ENCODE measurements at regions not wholly inside any gene's neighbourhood (a gene's known extent, or its start where the extent isn't known, plus 50 kb on each side); places are given as distances from the start of the nearest gene placed in this dataset.
"Not testable (repeated sequence)": the region's sequence is repeated elsewhere in the genome, so short reads cannot be mapped to it uniquely, and the experiment has no call there.

DNA sequence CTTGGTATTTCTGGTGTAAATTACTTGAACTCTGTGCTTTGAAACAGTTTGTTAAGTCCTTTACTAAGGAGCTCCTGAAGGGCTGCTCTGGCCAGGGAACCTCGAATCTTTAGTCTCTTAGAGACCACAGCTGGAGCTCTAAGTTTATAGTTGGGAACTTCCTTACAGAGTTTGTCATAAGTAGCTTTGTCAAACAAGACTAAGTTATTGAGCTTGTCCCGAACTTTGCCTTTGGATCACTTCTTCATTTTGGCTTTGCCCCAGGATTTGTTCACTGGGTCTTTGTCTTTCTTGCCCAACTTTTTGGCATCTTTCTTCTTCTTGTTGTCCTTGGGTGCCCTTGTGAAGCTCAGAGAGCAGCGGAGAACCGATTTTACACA is 64.8 kb downstream of the FAM50B start:
- Histone ChIP-seq H3K9me3 (ENCODE audit: control insufficient read depth, insufficient read depth, low read length) (no peaks in the 10 kb centered on the region), H4K20me1 (ENCODE audit: control insufficient read depth, insufficient read depth, low read depth, low read length) (no peaks in the 10 kb centered on the region), H3K27ac (ENCODE audit: low read depth, low read length) (no peak overlapping the region), H3K4me2 (ENCODE audit: low read length) (no peak overlapping the region), H3K79me2 (ENCODE audit: control insufficient read depth, low read length) (no peaks in the 10 kb centered on the region), H3K4me1 (ENCODE audit: control insufficient read depth, low read length) (no peaks in the 10 kb centered on the region), H3F3A (ENCODE audit: control insufficient read depth, insufficient read depth) (no peaks in the 10 kb centered on the region), H3K4me3 (ENCODE audit: low read length) (no peak overlapping the region), H3K27me3 (ENCODE audit: control insufficient read depth, low read length) (peaks cover 54% of the 10 kb centered on the region), H3K9me2 (replicated peaks; ENCODE audit: control insufficient read depth, low read length) (no peaks in the 10 kb centered on the region), H3K36me3 (ENCODE audit: control insufficient read depth, low read length) (no peaks in the 10 kb centered on the region)
- TF ChIP-seq CTCF (IDR thresholded peaks at IDR 0.05; ENCODE audit: low read depth, low read length, poor library complexity, severe bottlenecking) (no peak), EZH2phosphoT487 (IDR thresholded peaks at IDR 0.05; ENCODE audit: borderline replicate concordance, low read length) (no peak)

DNA sequence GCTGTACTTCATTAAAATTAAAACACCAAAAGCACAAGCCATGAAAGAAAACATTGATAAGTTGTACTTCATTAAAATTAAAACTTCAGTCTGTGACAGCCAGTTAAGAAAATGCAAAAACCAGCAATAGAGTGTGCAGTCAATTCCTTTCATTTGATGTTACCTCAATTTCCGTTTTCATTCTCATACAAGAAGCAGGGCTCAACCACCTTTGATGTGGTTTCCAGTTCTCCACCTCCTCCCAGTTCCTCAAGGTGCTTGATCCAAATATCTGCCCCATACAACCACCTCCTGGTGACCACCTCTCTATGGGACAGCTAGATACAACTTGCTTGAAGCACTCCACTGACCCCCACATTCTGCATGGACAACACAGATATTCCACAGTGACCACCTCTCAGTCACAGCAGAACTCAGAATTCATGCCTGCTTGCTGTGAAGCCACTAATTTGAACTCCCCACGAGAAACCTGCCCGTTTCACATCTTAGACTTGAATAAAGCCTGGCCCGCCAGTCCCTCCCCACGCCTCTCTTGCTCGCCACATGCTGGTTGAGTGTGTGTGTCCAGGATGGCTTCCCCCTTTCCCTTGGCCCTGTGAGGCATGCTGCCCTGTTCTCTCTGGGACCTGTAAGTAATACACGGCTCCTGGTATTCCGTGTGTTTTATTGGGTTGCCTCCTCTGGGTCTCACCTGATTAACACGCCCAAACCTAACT is 66.1 kb downstream of the FAM50B start:
- Histone ChIP-seq H3K4me2 (ENCODE audit: low read length) (no peak overlapping the region), H3K27ac (ENCODE audit: low read depth, low read length) (no peak overlapping the region)

GRCh38 chr6:3916211-3916610 is 67.0 kb downstream of the FAM50B start:
- Histone ChIP-seq H3K9me3 (ENCODE audit: control insufficient read depth, insufficient read depth, low read length) (no peaks in the 10 kb centered on the region), H3K4me2 (ENCODE audit: low read length) (no peak overlapping the region), H3K36me3 (ENCODE audit: control insufficient read depth, low read length) (no peaks in the 10 kb centered on the region), H3K27me3 (ENCODE audit: control insufficient read depth, low read length) (peaks cover 38% of the 10 kb centered on the region), H3K27ac (ENCODE audit: low read depth, low read length) (no peak overlapping the region), H3K79me2 (ENCODE audit: control insufficient read depth, low read length) (no peaks in the 10 kb centered on the region), H3F3A (ENCODE audit: control insufficient read depth, insufficient read depth) (no peaks in the 10 kb centered on the region), H3K4me3 (ENCODE audit: low read length) (no peak overlapping the region), H4K20me1 (ENCODE audit: control insufficient read depth, insufficient read depth, low read depth, low read length) (no peaks in the 10 kb centered on the region), H3K9me2 (replicated peaks; ENCODE audit: control insufficient read depth, low read length) (no peaks in the 10 kb centered on the region), H3K4me1 (ENCODE audit: control insufficient read depth, low read length) (no peaks in the 10 kb centered on the region)
- TF ChIP-seq EZH2phosphoT487 (IDR thresholded peaks at IDR 0.05; ENCODE audit: borderline replicate concordance, low read length), result no peak
- no peak for TF ChIP-seq CTCF (IDR thresholded peaks at IDR 0.05; ENCODE audit: low read depth, low read length, poor library complexity, severe bottlenecking)

More for the DNA sequence above, 66.1 kb downstream of the FAM50B start:
- Histone ChIP-seq H3K9me3 (ENCODE audit: control insufficient read depth, insufficient read depth, low read length) (no peaks in the 10 kb centered on the region), H3K4me3 (ENCODE audit: low read length) (no peak overlapping the region), H4K20me1 (ENCODE audit: control insufficient read depth, insufficient read depth, low read depth, low read length) (no peaks in the 10 kb centered on the region), H3K9me2 (replicated peaks; ENCODE audit: control insufficient read depth, low read length) (no peaks in the 10 kb centered on the region), H3K36me3 (ENCODE audit: control insufficient read depth, low read length) (no peaks in the 10 kb centered on the region), H3K79me2 (ENCODE audit: control insufficient read depth, low read length) (no peaks in the 10 kb centered on the region), H3K4me1 (ENCODE audit: control insufficient read depth, low read length) (no peaks in the 10 kb centered on the region), H3F3A (ENCODE audit: control insufficient read depth, insufficient read depth) (no peaks in the 10 kb centered on the region), H3K27me3 (ENCODE audit: control insufficient read depth, low read length) (peaks cover 43% of the 10 kb centered on the region)
- no peak for TF ChIP-seq EZH2phosphoT487 (IDR thresholded peaks at IDR 0.05; ENCODE audit: borderline replicate concordance, low read length)
- TF ChIP-seq CTCF (IDR thresholded peaks at IDR 0.05; ENCODE audit: low read depth, low read length, poor library complexity, severe bottlenecking), result no peak

GRCh38 chr6:3916749-3917148 is 67.6 kb downstream of the FAM50B start:
- not testable (repeated sequence) for H3F3A ChIP-seq (ENCODE audit: control insufficient read depth, insufficient read depth); H3K36me3 ChIP-seq (ENCODE audit: control insufficient read depth, low read length); H3K4me1 ChIP-seq (ENCODE audit: control insufficient read depth, low read length); H3K9me3 ChIP-seq (ENCODE audit: control insufficient read depth, insufficient read depth, low read length); H3K4me3 ChIP-seq (ENCODE audit: low read length); H3K27ac ChIP-seq (ENCODE audit: low read depth, low read length); H3K4me2 ChIP-seq (ENCODE audit: low read length); H4K20me1 ChIP-seq (ENCODE audit: control insufficient read depth, insufficient read depth, low read depth, low read length); H3K9me2 ChIP-seq (replicated peaks; ENCODE audit: control insufficient read depth, low read length); H3K79me2 ChIP-seq (ENCODE audit: control insufficient read depth, low read length)
- peaks cover 33% of the 10 kb centered on the region for H3K27me3 ChIP-seq (ENCODE audit: control insufficient read depth, low read length)

Data from DOHH2 (cell line).